SK-N-SH (cell line): ENCODE measurements at regions not wholly inside any gene's neighbourhood (a gene's known extent, or its start where the extent isn't known, plus 50 kb on each side); places are given as distances from the start of the nearest gene placed in this dataset.

ENCODE experiments used
- CTCF ChIA-PET: fragments of 300-600, 350-600 bp; formaldehyde crosslinking; extraction: SDS; loops from one replicate; lab custom pipeline; 2021; lab: Yijun Ruan, JAX
- POLR2A ChIA-PET: fragments of 350-600 bp; sonication (Branson Sonifier 250); formaldehyde crosslinking; extraction: SDS; loops from one replicate; lab custom pipeline; 2020; ENCODE audit warnings: antibody characterized with exemption, inconsistent platforms; lab: Yijun Ruan, JAX
- DNase-seq: peaks from one replicate; pipeline ENCODE4 v3.0.0; 2012
- H2AFZ ChIP-seq: fragments of 200-600 bp; sonication (generic); 2 replicates; pipeline ENCODE4 v1.8.1; 2016; ENCODE audit warnings: antibody characterized with exemption, mild to moderate bottlenecking, low read depth
- H3F3A ChIP-seq: fragments of 200-600 bp; sonication (generic); replicated peaks from 2 replicates; pipeline ENCODE3; 2016; ENCODE audit warnings: antibody characterized with exemption, mild to moderate bottlenecking; ENCODE audit not compliant: insufficient read depth
- H3K27ac ChIP-seq, 2 experiments: fragments of 200-500 bp in 1 of 2; fragments of 200-600 bp in 1 of 2; sonication (Bioruptor generic) in 1 of 2; sonication (generic), shearing (Covaris generic) in 1 of 2; 2 replicates each; pipeline versions ENCODE4 v1.5.1 to v1.6.1; 2014 to 2016; ENCODE audit warnings: low read depth in 2 of 2, inconsistent platforms in 1 of 2, low read length in 1 of 2, mild to moderate bottlenecking in 1 of 2, mixed read lengths in 1 of 2
- H3K27me3 ChIP-seq: fragments of 200-600 bp; sonication (generic), shearing (Covaris generic); 2 replicates; pipeline ENCODE4 v1.6.1; 2016; ENCODE audit warnings: mixed run types; ENCODE audit not compliant: insufficient read depth
- H3K36me3 ChIP-seq, 2 experiments: fragments of 200-500 bp in 1 of 2; fragments of 200-600 bp in 1 of 2; sonication (Bioruptor generic) in 1 of 2; sonication (generic) in 1 of 2; replicated peaks in 1 of 2; 2 replicates each; pipeline versions ENCODE3 to v1.5.1; 2014 to 2016; ENCODE audit warnings: low read length in 1 of 2, mild to moderate bottlenecking in 1 of 2; ENCODE audit not compliant: insufficient read depth in 2 of 2, control insufficient read depth in 1 of 2
- H3K4me1 ChIP-seq, 2 experiments: fragments of 200-500 bp in 1 of 2; fragments of 200-600 bp in 1 of 2; sonication (Bioruptor generic) in 1 of 2; sonication (generic), shearing (Covaris generic) in 1 of 2; 2 replicates each; pipeline versions ENCODE4 v1.5.1 to v1.6.1; 2014 to 2016; ENCODE audit warnings: low read depth in 1 of 2, low read length in 1 of 2, mixed run types in 1 of 2; ENCODE audit not compliant: insufficient read depth in 2 of 2, control insufficient read depth in 1 of 2
- H3K4me2 ChIP-seq: fragments of 200-600 bp; sonication (generic), shearing (Covaris generic); 2 replicates; pipeline ENCODE4 v1.6.1; 2017; ENCODE audit warnings: mixed run types
- H3K4me3 ChIP-seq, 2 experiments: fragments of 200-500 bp in 1 of 2; fragments of 200-600 bp in 1 of 2; sonication (Bioruptor generic) in 1 of 2; sonication (generic), shearing (Covaris generic) in 1 of 2; 2 replicates each; pipeline versions ENCODE4 v1.5.1 to v1.8.1; 2014 to 2016; ENCODE audit warnings: low read depth in 2 of 2, inconsistent platforms in 1 of 2, low read length in 1 of 2, mild to moderate bottlenecking in 1 of 2, mixed read lengths in 1 of 2, moderate library complexity in 1 of 2
- H3K79me2 ChIP-seq: fragments of 200-600 bp; sonication (generic); 2 replicates; pipeline ENCODE4 v1.8.1; 2017; ENCODE audit warnings: mild to moderate bottlenecking; ENCODE audit not compliant: insufficient read depth
- H3K9ac ChIP-seq: fragments of 200-600 bp; sonication (generic); 2 replicates; pipeline ENCODE4 v1.6.1; 2017; ENCODE audit warnings: mixed run types
- H3K9me2 ChIP-seq: fragments of 200-600 bp; sonication (generic); 2 replicates; pipeline ENCODE4 v1.6.1; 2017; ENCODE audit warnings: mixed run types
- H3K9me3 ChIP-seq: fragments of 200-600 bp; sonication (generic); 2 replicates; pipeline ENCODE4 v1.6.1; 2017; ENCODE audit warnings: mixed run types, mild to moderate bottlenecking, moderate library complexity
- H4K20me1 ChIP-seq: fragments of 200-600 bp; sonication (generic); 2 replicates; pipeline ENCODE4 v1.6.1; 2017; ENCODE audit warnings: mild to moderate bottlenecking, mixed run types; ENCODE audit not compliant: insufficient read depth
- FOSL2 ChIP-seq: IDR thresholded peaks from 2 replicates; pipeline ENCODE4 v1.4.0; 2012; ENCODE audit warnings: low read depth, mild to moderate bottlenecking, moderate library complexity, borderline replicate concordance
- FOXJ3 ChIP-seq: sonication (generic); formaldehyde crosslinking; IDR thresholded peaks from 2 replicates; pipeline ENCODE4 v1.5.1; 2020; ENCODE audit warnings: mild to moderate bottlenecking, missing genetic modification reagents
- FOXM1 ChIP-seq: IDR thresholded peaks from 2 replicates; pipeline ENCODE4 v1.4.0; 2012; ENCODE audit warnings: low read depth, mild to moderate bottlenecking
- GATA2 ChIP-seq: sonication (generic); formaldehyde crosslinking; IDR thresholded peaks from 2 replicates; pipeline ENCODE4 v1.5.0; 2020; ENCODE audit warnings: mild to moderate bottlenecking, missing genetic modification reagents
- JUND ChIP-seq: IDR thresholded peaks from 2 replicates; pipeline ENCODE4 v1.4.0; 2012
- MXI1 ChIP-seq: IDR thresholded peaks from 2 replicates; pipeline ENCODE4 v1.6.1; 2012; ENCODE audit warnings: mild to moderate bottlenecking, low read depth, low read length, improper control_type of control experiment
- NFIC ChIP-seq: IDR thresholded peaks from 2 replicates; pipeline ENCODE4 v1.4.0; 2012; ENCODE audit warnings: borderline replicate concordance
- NRF1 ChIP-seq: IDR thresholded peaks from 2 replicates; pipeline ENCODE4 v1.6.1; 2012; ENCODE audit warnings: low read depth, mild to moderate bottlenecking, low read length
- POLR2AphosphoS5 ChIP-seq: IDR thresholded peaks from 2 replicates; pipeline ENCODE4 v1.6.1; 2012; ENCODE audit warnings: low read depth, low read length
- RAD21 ChIP-seq: IDR thresholded peaks from 2 replicates; pipeline ENCODE4 v1.6.1; 2012; ENCODE audit warnings: mild to moderate bottlenecking, low read length
- RCOR1 ChIP-seq: fragments of 150-350 bp; IDR thresholded peaks from 2 replicates; pipeline ENCODE4 v1.6.1; 2017; ENCODE audit warnings: antibody characterized with exemption, low read length
- RFX5 ChIP-seq: IDR thresholded peaks from 2 replicates; pipeline ENCODE4 v1.6.1; 2012; ENCODE audit warnings: mild to moderate bottlenecking, improper control_type of control experiment, low read length
- SIN3A ChIP-seq: IDR thresholded peaks from 2 replicates; pipeline ENCODE4 v1.6.1; 2012; ENCODE audit warnings: low read depth, mild to moderate bottlenecking, low read length, moderate library complexity, borderline replicate concordance
- SMC3 ChIP-seq: IDR thresholded peaks from 2 replicates; pipeline ENCODE4 v1.6.1; 2012; ENCODE audit warnings: low read depth, low read length, improper control_type of control experiment
- TAF1 ChIP-seq: IDR thresholded peaks from 2 replicates; pipeline ENCODE4 v1.6.1; 2012; ENCODE audit warnings: low read depth, mild to moderate bottlenecking, low read length, moderate library complexity, borderline replicate concordance
- TCF12 ChIP-seq: IDR thresholded peaks from 2 replicates; pipeline ENCODE4 v1.4.0; 2012
- WGBS: methylation state at CpG from one replicate; pipeline ENCODE4 v1.1.6; 2017; ENCODE audit warnings: low lambda C conversion rate; 5-methylcytosine and 5-hydroxymethylcytosine counted together
- TF ChIP-seq, protein P1 (sequence below): fragments of 200-600 bp; sonication (generic); IDR thresholded peaks from 2 replicates; pipeline ENCODE4 v1.6.1; 2017; ENCODE audit warnings: antibody characterized with exemption, mild to moderate bottlenecking, moderate library complexity
- TF ChIP-seq, protein P2 (sequence below): IDR thresholded peaks from 2 replicates; pipeline ENCODE4 v1.4.0; 2012; ENCODE audit warnings: low read depth, borderline replicate concordance
- TF ChIP-seq, protein P3 (sequence below): fragments of 150-350 bp; IDR thresholded peaks from 2 replicates; pipeline ENCODE4 v1.6.1; 2017; ENCODE audit warnings: antibody characterized with exemption, low read length, low read depth, borderline replicate concordance
- TF ChIP-seq, protein P4 (sequence below): IDR thresholded peaks from 2 replicates; pipeline ENCODE4; 2012

DNA sequence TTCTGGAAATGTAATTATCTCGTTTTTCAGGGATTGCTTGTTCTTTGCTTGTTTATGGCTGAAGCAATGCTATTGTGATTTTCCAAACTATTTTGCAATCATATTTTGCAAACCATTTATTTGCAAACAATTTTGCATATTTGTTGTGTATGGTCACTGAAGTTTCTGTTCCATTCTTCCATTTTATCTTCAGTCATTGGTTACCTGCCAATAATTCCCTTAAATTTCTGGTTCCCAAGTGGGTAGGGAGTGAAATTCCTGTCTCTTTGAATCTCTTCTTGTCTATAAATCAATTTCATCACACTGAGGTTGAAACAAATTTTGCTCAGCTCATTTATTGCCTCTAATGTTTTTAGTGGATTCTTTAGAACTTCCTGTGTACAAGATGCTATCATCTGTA is 401.7 kb upstream of the VWC2 start:
- CTCF ChIA-PET: no interaction called here

More for the DNA sequence above, 401.7 kb upstream of the VWC2 start:
- H3K27ac ChIP-seq: no peak overlapping the region
- no peak overlapping the region for H3K4me3 ChIP-seq
- no peak overlapping the region for H2AFZ ChIP-seq
- no peaks in the 10 kb centered on the region for H3K9me3 ChIP-seq
- POLR2A ChIA-PET: no interaction called here
- no peaks in the 10 kb centered on the region; the same call in 1 of the 2 replicates for H3K9me2 ChIP-seq
- H3K4me1 ChIP-seq: no peaks in the 10 kb centered on the region
- H3K9ac ChIP-seq: no peak overlapping the region
- no peaks in the 10 kb centered on the region for H3K27me3 ChIP-seq
- 1% methylated on average over 1 of the region's 1 CpG for WGBS
- H3F3A ChIP-seq: no peaks in the 10 kb centered on the region
- H3K4me2 ChIP-seq: no peak overlapping the region
- no peaks in the 10 kb centered on the region for H3K36me3 ChIP-seq
- DNase-seq: no peak
- TF ChIP-seq RAD21 (no peak), POLR2AphosphoS5 (no peak), NRF1 (no peak), RFX5 (no peak), JUND (no peak), SMC3 (no peak), RCOR1 (no peak), SIN3A (no peak), MXI1 (no peak), NFIC (no peak), FOXM1 (no peak), TCF12 (no peak), FOXJ3 (no peak), GATA2 (no peak), TAF1 (no peak), FOSL2 (no peak)
- TF ChIP-seq, protein P1, sequence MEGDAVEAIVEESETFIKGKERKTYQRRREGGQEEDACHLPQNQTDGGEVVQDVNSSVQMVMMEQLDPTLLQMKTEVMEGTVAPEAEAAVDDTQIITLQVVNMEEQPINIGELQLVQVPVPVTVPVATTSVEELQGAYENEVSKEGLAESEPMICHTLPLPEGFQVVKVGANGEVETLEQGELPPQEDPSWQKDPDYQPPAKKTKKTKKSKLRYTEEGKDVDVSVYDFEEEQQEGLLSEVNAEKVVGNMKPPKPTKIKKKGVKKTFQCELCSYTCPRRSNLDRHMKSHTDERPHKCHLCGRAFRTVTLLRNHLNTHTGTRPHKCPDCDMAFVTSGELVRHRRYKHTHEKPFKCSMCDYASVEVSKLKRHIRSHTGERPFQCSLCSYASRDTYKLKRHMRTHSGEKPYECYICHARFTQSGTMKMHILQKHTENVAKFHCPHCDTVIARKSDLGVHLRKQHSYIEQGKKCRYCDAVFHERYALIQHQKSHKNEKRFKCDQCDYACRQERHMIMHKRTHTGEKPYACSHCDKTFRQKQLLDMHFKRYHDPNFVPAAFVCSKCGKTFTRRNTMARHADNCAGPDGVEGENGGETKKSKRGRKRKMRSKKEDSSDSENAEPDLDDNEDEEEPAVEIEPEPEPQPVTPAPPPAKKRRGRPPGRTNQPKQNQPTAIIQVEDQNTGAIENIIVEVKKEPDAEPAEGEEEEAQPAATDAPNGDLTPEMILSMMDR: no peak
- TF ChIP-seq, protein P2, sequence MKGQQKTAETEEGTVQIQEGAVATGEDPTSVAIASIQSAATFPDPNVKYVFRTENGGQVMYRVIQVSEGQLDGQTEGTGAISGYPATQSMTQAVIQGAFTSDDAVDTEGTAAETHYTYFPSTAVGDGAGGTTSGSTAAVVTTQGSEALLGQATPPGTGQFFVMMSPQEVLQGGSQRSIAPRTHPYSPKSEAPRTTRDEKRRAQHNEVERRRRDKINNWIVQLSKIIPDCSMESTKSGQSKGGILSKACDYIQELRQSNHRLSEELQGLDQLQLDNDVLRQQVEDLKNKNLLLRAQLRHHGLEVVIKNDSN: no peak
- TF ChIP-seq, protein P3, sequence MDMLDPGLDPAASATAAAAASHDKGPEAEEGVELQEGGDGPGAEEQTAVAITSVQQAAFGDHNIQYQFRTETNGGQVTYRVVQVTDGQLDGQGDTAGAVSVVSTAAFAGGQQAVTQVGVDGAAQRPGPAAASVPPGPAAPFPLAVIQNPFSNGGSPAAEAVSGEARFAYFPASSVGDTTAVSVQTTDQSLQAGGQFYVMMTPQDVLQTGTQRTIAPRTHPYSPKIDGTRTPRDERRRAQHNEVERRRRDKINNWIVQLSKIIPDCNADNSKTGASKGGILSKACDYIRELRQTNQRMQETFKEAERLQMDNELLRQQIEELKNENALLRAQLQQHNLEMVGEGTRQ: no peak
- TF ChIP-seq, protein P4, sequence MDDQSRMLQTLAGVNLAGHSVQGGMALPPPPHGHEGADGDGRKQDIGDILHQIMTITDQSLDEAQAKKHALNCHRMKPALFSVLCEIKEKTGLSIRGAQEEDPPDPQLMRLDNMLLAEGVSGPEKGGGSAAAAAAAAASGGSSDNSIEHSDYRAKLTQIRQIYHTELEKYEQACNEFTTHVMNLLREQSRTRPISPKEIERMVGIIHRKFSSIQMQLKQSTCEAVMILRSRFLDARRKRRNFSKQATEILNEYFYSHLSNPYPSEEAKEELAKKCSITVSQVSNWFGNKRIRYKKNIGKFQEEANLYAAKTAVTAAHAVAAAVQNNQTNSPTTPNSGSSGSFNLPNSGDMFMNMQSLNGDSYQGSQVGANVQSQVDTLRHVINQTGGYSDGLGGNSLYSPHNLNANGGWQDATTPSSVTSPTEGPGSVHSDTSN: no peak
- no peaks in the 10 kb centered on the region for H3K79me2 ChIP-seq
- H4K20me1 ChIP-seq: no peaks in the 10 kb centered on the region
